ENCODE measurements at regions not wholly inside any gene's neighbourhood (a gene's known extent, or its start where the extent isn't known, plus 50 kb on each side); places are given as distances from the start of the nearest gene placed in this dataset.

DNA sequence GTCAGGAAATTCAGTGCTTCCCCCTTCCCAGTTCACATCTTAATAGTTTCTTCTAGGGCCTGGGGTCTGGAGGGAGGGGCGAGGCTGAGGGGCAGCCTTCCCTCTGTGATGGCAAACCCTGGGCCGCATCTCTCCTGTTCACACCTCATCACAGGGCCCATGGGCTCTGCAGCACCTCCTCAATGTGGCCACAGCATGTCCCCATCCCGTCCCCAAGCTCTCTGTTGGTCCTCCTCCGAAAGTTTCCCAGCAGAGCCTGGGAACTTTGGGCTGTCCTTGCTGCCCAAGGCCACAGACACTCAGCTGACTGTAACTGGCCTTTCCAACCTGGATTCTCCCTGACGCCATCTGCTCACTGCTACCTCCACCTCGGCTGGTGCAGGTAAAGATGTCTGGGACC, 112.7 kb upstream of the PTPRM start:
- Histone ChIP-seq H3K9ac (no peak overlapping the region), H4K20me1 (ENCODE audit: insufficient read depth) (no peaks in the 10 kb centered on the region), H3K4me1 (ENCODE audit: low read depth, poor library complexity, severe bottlenecking) (peaks cover 17% of the 10 kb centered on the region), H3K4me2 (no peak overlapping the region), H3K27me3 (ENCODE audit: insufficient read depth, low read depth) (peaks cover 5% of the 10 kb centered on the region; the same call in 1 of the 2 replicates), H3K36me3 (ENCODE audit: insufficient read depth) (no peaks in the 10 kb centered on the region), H3K79me2 (ENCODE audit: insufficient read depth, low read depth) (no peaks in the 10 kb centered on the region), H2AFZ (ENCODE audit: low read depth) (no peak overlapping the region), H3K4me3 (IDR thresholded peaks at IDR 0.05; ENCODE audit: insufficient read depth, low read depth, low read length) (no peak overlapping the region), H3K27ac (no peak overlapping the region)
- TF ChIP-seq, protein P1, sequence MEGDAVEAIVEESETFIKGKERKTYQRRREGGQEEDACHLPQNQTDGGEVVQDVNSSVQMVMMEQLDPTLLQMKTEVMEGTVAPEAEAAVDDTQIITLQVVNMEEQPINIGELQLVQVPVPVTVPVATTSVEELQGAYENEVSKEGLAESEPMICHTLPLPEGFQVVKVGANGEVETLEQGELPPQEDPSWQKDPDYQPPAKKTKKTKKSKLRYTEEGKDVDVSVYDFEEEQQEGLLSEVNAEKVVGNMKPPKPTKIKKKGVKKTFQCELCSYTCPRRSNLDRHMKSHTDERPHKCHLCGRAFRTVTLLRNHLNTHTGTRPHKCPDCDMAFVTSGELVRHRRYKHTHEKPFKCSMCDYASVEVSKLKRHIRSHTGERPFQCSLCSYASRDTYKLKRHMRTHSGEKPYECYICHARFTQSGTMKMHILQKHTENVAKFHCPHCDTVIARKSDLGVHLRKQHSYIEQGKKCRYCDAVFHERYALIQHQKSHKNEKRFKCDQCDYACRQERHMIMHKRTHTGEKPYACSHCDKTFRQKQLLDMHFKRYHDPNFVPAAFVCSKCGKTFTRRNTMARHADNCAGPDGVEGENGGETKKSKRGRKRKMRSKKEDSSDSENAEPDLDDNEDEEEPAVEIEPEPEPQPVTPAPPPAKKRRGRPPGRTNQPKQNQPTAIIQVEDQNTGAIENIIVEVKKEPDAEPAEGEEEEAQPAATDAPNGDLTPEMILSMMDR (conservative IDR thresholded peaks at IDR 0.05; ENCODE audit: low read depth, low read length) = no peak

DNA sequence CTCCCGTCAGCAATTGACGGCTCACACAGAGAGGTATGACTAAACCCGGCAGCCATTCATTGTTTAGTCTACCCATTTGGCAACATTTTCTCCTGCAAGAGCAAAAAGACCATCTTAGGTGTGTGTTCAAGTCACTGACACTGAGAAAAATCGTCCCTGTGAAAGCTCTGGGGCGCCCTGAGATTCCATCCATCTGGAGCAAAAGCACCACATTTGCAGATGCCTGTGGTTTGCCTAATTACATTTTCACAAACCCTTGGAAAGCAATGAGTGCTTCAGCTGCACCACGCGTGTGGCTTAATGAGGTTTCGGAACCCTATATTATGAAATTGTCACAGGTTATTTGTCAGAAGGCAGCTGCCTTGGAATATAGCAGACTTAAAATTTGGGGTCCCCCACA, 110.7 kb upstream of the PTPRM start:
- Histone ChIP-seq H2AFZ (ENCODE audit: low read depth) (no peak overlapping the region), H3K4me1 (ENCODE audit: low read depth, poor library complexity, severe bottlenecking) (peaks cover 17% of the 10 kb centered on the region), H3K27ac (no peak overlapping the region), H3K4me3 (IDR thresholded peaks at IDR 0.05; ENCODE audit: insufficient read depth, low read depth, low read length) (no peak overlapping the region), H3K4me2 (peak overlapping the region; percentile 21; the same call in 1 of the 2 replicates), H3K27me3 (ENCODE audit: insufficient read depth, low read depth) (peaks cover 5% of the 10 kb centered on the region; the same call in 1 of the 2 replicates), H3K36me3 (ENCODE audit: insufficient read depth) (no peaks in the 10 kb centered on the region), H4K20me1 (ENCODE audit: insufficient read depth) (no peaks in the 10 kb centered on the region), H3K9ac (no peak overlapping the region), H3K79me2 (ENCODE audit: insufficient read depth, low read depth) (no peaks in the 10 kb centered on the region)
- TF ChIP-seq, protein P1 (conservative IDR thresholded peaks at IDR 0.05; ENCODE audit: low read depth, low read length) = no peak

DNA sequence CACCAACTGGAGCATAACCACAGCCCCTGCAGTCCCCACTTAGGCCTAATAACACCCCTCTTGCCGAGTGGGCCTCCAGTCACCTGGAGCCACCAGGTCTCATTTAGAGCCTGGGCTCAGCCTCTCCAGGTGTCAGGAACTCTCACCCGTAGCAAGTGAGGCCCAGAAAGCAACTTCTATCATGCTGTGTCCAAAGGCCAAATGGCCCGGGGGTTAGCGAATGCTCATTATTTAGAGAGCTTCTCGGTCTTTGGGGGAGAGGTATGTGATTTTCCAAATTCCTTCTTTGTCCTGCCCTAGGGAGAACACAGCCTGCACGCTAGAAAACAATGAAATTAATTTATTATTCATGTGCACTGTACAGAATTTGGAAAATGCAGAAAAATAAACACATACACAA, 109.9 kb upstream of the PTPRM start:
- Histone ChIP-seq H3K9ac (no peak overlapping the region), H3K27me3 (ENCODE audit: insufficient read depth, low read depth) (peaks cover 5% of the 10 kb centered on the region; the same call in 1 of the 2 replicates), H3K4me2 (no peak overlapping the region), H3K4me1 (ENCODE audit: low read depth, poor library complexity, severe bottlenecking) (peaks cover 17% of the 10 kb centered on the region), H3K79me2 (ENCODE audit: insufficient read depth, low read depth) (no peaks in the 10 kb centered on the region), H4K20me1 (ENCODE audit: insufficient read depth) (no peaks in the 10 kb centered on the region), H3K4me3 (IDR thresholded peaks at IDR 0.05; ENCODE audit: insufficient read depth, low read depth, low read length) (no peak overlapping the region), H3K27ac (no peak overlapping the region), H3K36me3 (ENCODE audit: insufficient read depth) (no peaks in the 10 kb centered on the region), H2AFZ (ENCODE audit: low read depth) (no peak overlapping the region)
- TF ChIP-seq, protein P1 (conservative IDR thresholded peaks at IDR 0.05; ENCODE audit: low read depth, low read length) = no peak

DNA sequence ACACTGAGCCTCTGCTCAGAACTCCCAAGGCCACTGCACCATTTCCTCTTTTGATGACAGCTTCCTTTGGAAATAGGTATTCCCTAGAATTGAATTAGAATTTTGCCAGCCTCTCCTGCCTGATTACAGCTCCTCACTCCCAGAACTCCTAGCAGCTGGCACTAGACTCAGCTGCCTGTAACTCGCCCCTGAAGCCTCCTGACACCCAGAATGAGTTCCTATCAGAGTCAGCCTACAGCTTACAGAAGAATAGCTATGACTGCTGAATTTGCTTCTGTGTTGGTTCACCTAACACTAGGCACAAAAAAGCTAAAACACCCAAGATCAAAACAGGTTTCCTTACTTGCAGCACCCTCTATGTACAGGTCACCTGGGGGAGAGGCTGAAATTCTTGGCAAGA, 108.2 kb upstream of the PTPRM start:
- Histone ChIP-seq H3K27ac (no peak overlapping the region), H3K36me3 (ENCODE audit: insufficient read depth) (no peaks in the 10 kb centered on the region), H3K4me3 (IDR thresholded peaks at IDR 0.05; ENCODE audit: insufficient read depth, low read depth, low read length) (no peak overlapping the region), H2AFZ (ENCODE audit: low read depth) (no peak overlapping the region), H3K27me3 (ENCODE audit: insufficient read depth, low read depth) (peaks cover 5% of the 10 kb centered on the region; the same call in 1 of the 2 replicates), H4K20me1 (ENCODE audit: insufficient read depth) (no peaks in the 10 kb centered on the region), H3K4me2 (no peak overlapping the region), H3K4me1 (ENCODE audit: low read depth, poor library complexity, severe bottlenecking) (peaks cover 17% of the 10 kb centered on the region), H3K9ac (no peak overlapping the region), H3K79me2 (ENCODE audit: insufficient read depth, low read depth) (no peaks in the 10 kb centered on the region)
- TF ChIP-seq, protein P1 (conservative IDR thresholded peaks at IDR 0.05; ENCODE audit: low read depth, low read length) = no peak

Measured in KMS-11 (cell line).